ENCODE measurements at regions not wholly inside any gene's neighbourhood (a gene's known extent, or its start where the extent isn't known, plus 50 kb on each side); places are given as distances from the start of the nearest gene placed in this dataset.

- peaks cover 4% of the 10 kb centered on the region for H3K27me3 ChIP-seq (ENCODE audit: control insufficient read depth, insufficient read depth, low read length)
- TF ChIP-seq CTCF (conservative IDR thresholded peaks at IDR 0.05 in 1 of 2, IDR thresholded peaks at IDR 0.05 in 1 of 2; ENCODE audit: low read depth in 1 of 2, low read length in 2 of 2) (no peak), EZH2 (IDR thresholded peaks at IDR 0.05; ENCODE audit: low read length, missing control alignments) (no peak)
- H3K4me3 ChIP-seq (replicated peaks in 1 of 4; ENCODE audit: control extremely low read depth in 1 of 4, insufficient read depth in 1 of 4, low read depth in 3 of 4, low read length in 4 of 4): no peak overlapping the region
- H4K20me1 ChIP-seq (ENCODE audit: control insufficient read depth, extremely low read depth, insufficient read depth, low read length): no peaks in the 10 kb centered on the region
- no peak for DNase-seq (ENCODE audit: low read depth in 2 of 2)
- no peak overlapping the region for H2AFZ ChIP-seq (ENCODE audit: low read length)
- no peaks in the 10 kb centered on the region for H3K9me3 ChIP-seq (ENCODE audit: control insufficient read depth, insufficient read depth, low read depth, low read length)
- no peak overlapping the region for H3K4me2 ChIP-seq (ENCODE audit: extremely low read depth, insufficient read depth, low read length)
- no peaks in the 10 kb centered on the region for H3K79me2 ChIP-seq (ENCODE audit: control insufficient read depth, insufficient read depth, low read length)
- H3K36me3 ChIP-seq (ENCODE audit: control insufficient read depth, insufficient read depth, low read length): no peaks in the 10 kb centered on the region
- no peak overlapping the region for H3K27ac ChIP-seq (ENCODE audit: insufficient read depth, low read length)
- H3K9ac ChIP-seq (ENCODE audit: insufficient read depth, low read length): no peak overlapping the region
- no peaks in the 10 kb centered on the region for H3K4me1 ChIP-seq (ENCODE audit: control insufficient read depth, extremely low read depth, insufficient read depth, low read length)
Measured at GRCh38 chr5:133905424-133905823, 63.0 kb downstream of the C5orf15 start.

GRCh38 chr5:133904641-133905040 lies 63.8 kb downstream of the C5orf15 start:
- TF ChIP-seq EZH2 (IDR thresholded peaks at IDR 0.05; ENCODE audit: low read length, missing control alignments) (no peak), CTCF (conservative IDR thresholded peaks at IDR 0.05 in 1 of 2, IDR thresholded peaks at IDR 0.05 in 1 of 2; ENCODE audit: low read depth in 1 of 2, low read length in 2 of 2) (no peak)
- Histone ChIP-seq H3K9me3 (ENCODE audit: control insufficient read depth, insufficient read depth, low read depth, low read length) (no peaks in the 10 kb centered on the region), H3K9ac (ENCODE audit: insufficient read depth, low read length) (no peak overlapping the region), H3K79me2 (ENCODE audit: control insufficient read depth, insufficient read depth, low read length) (no peaks in the 10 kb centered on the region), H3K4me3 (replicated peaks in 1 of 4; ENCODE audit: control extremely low read depth in 1 of 4, insufficient read depth in 1 of 4, low read depth in 3 of 4, low read length in 4 of 4) (no peak overlapping the region), H4K20me1 (ENCODE audit: control insufficient read depth, extremely low read depth, insufficient read depth, low read length) (no peaks in the 10 kb centered on the region), H3K27me3 (ENCODE audit: control insufficient read depth, insufficient read depth, low read length) (peaks cover 3% of the 10 kb centered on the region), H3K4me2 (ENCODE audit: extremely low read depth, insufficient read depth, low read length) (no peak overlapping the region), H2AFZ (ENCODE audit: low read length) (no peak overlapping the region), H3K27ac (ENCODE audit: insufficient read depth, low read length) (no peak overlapping the region), H3K36me3 (ENCODE audit: control insufficient read depth, insufficient read depth, low read length) (no peaks in the 10 kb centered on the region), H3K4me1 (ENCODE audit: control insufficient read depth, extremely low read depth, insufficient read depth, low read length) (no peaks in the 10 kb centered on the region)
- DNase-seq (ENCODE audit: low read depth in 2 of 2): no peak

- no peaks in the 10 kb centered on the region for H4K20me1 ChIP-seq (ENCODE audit: control insufficient read depth, extremely low read depth, insufficient read depth, low read length)
- H3K27ac ChIP-seq (ENCODE audit: insufficient read depth, low read length): no peak overlapping the region
- H3K27me3 ChIP-seq (ENCODE audit: control insufficient read depth, insufficient read depth, low read length): peaks cover 3% of the 10 kb centered on the region
- H3K79me2 ChIP-seq (ENCODE audit: control insufficient read depth, insufficient read depth, low read length): no peaks in the 10 kb centered on the region
- H3K4me3 ChIP-seq (replicated peaks in 1 of 4; ENCODE audit: control extremely low read depth in 1 of 4, insufficient read depth in 1 of 4, low read depth in 3 of 4, low read length in 4 of 4): no peak overlapping the region
- no peak overlapping the region for H3K9ac ChIP-seq (ENCODE audit: insufficient read depth, low read length)
- H3K36me3 ChIP-seq (ENCODE audit: control insufficient read depth, insufficient read depth, low read length): no peaks in the 10 kb centered on the region
- no peak for DNase-seq (ENCODE audit: low read depth in 2 of 2)
- no peaks in the 10 kb centered on the region for H3K9me3 ChIP-seq (ENCODE audit: control insufficient read depth, insufficient read depth, low read depth, low read length)
- no peak overlapping the region for H3K4me2 ChIP-seq (ENCODE audit: extremely low read depth, insufficient read depth, low read length)
- no peak overlapping the region for H2AFZ ChIP-seq (ENCODE audit: low read length)
- no peaks in the 10 kb centered on the region for H3K4me1 ChIP-seq (ENCODE audit: control insufficient read depth, extremely low read depth, insufficient read depth, low read length)
- TF ChIP-seq CTCF (conservative IDR thresholded peaks at IDR 0.05 in 1 of 2, IDR thresholded peaks at IDR 0.05 in 1 of 2; ENCODE audit: low read depth in 1 of 2, low read length in 2 of 2) (no peak), EZH2 (IDR thresholded peaks at IDR 0.05; ENCODE audit: low read length, missing control alignments) (no peak)
Measured at GRCh38 chr5:133902511-133903118, 65.8 kb downstream of the C5orf15 start.

Data from fibroblast of lung (primary cell).